HUES64 (cell line): ENCODE measurements at regions not wholly inside any gene's neighbourhood (a gene's known extent, or its start where the extent isn't known, plus 50 kb on each side); places are given as distances from the start of the nearest gene placed in this dataset.
"Not testable (repeated sequence)": the region's sequence is repeated elsewhere in the genome, so short reads cannot be mapped to it uniquely, and the experiment has no call there.

ENCODE experiments used
- H3K27ac ChIP-seq: 2 replicates; pipeline ENCODE4 v1.7.0; 2013; ENCODE audit warnings: low read depth, low read length, inconsistent platforms
- H3K27me3 ChIP-seq: 2 replicates; pipeline ENCODE4 v1.6.1; 2013; ENCODE audit warnings: mild to moderate bottlenecking, low read length; ENCODE audit not compliant: insufficient read depth
- H3K36me3 ChIP-seq: 2 replicates; pipeline ENCODE4 v1.6.1; 2013; ENCODE audit warnings: mild to moderate bottlenecking, low read length; ENCODE audit not compliant: insufficient read depth
- H3K4me1 ChIP-seq: 2 replicates; pipeline ENCODE4 v1.6.1; 2013; ENCODE audit warnings: mild to moderate bottlenecking, low read length, moderate library complexity; ENCODE audit not compliant: insufficient read depth
- H3K4me3 ChIP-seq: 2 replicates; pipeline ENCODE4 v1.5.1; 2013; ENCODE audit warnings: mild to moderate bottlenecking, low read length, moderate library complexity
- H3K9ac ChIP-seq: 2 replicates; pipeline ENCODE4 v1.6.1; 2013; ENCODE audit warnings: mild to moderate bottlenecking, low read depth, low read length
- H3K9me3 ChIP-seq: 2 replicates; pipeline ENCODE4 v1.6.1; 2013; ENCODE audit warnings: low read depth, low read length; ENCODE audit not compliant: insufficient read depth
- WGBS: fragments of 150-250, 120-280 bp; methylation state at CpG from one replicate; pipeline ENCODE4 v1.1.7; 2013; ENCODE audit warnings: missing lambda C conversion rate; 5-methylcytosine and 5-hydroxymethylcytosine counted together

GRCh38 chr21:31515253-31515652 is 144.2 kb upstream of the SOD1 start:
- Histone ChIP-seq H3K27ac (no peak overlapping the region), H3K9ac (no peak overlapping the region)

GRCh38 chr21:31514598-31514997 is 144.9 kb upstream of the SOD1 start:
- no peaks in the 10 kb centered on the region for H3K36me3 ChIP-seq
- H3K27ac ChIP-seq, result no peak overlapping the region
- peaks cover 26% of the 10 kb centered on the region for H3K4me1 ChIP-seq
- no peak overlapping the region for H3K4me3 ChIP-seq
- 43% methylated on average over 12 of the region's 12 CpGs for WGBS
- no peak overlapping the region for H3K9ac ChIP-seq
- no peaks in the 10 kb centered on the region for H3K27me3 ChIP-seq
- H3K9me3 ChIP-seq, result no peaks in the 10 kb centered on the region

More at GRCh38 chr21:31515253-31515652, 144.2 kb upstream of the SOD1 start:
- Histone ChIP-seq H3K4me1 (peaks cover 20% of the 10 kb centered on the region), H3K36me3 (no peaks in the 10 kb centered on the region), H3K4me3 (no peak overlapping the region), H3K9me3 (no peaks in the 10 kb centered on the region), H3K27me3 (no peaks in the 10 kb centered on the region)
- 88% methylated on average over 2 of the region's 2 CpGs for WGBS

GRCh38 chr21:31513541-31513940 is 146.0 kb upstream of the SOD1 start:
- not testable (repeated sequence) for H3K9ac ChIP-seq, H3K27ac ChIP-seq, H3K9me3 ChIP-seq, H3K36me3 ChIP-seq, H3K4me3 ChIP-seq, H3K27me3 ChIP-seq
- 91% methylated on average over 5 of the region's 5 CpGs for WGBS
- peaks cover 35% of the 10 kb centered on the region for H3K4me1 ChIP-seq

GRCh38 chr21:31511999-31512398 is 147.5 kb upstream of the SOD1 start:
- H3K27me3 ChIP-seq, result not testable (repeated sequence)
- WGBS, result 98% methylated on average over 4 of the region's 4 CpGs

GRCh38 chr21:31511258-31511657 is 148.2 kb upstream of the SOD1 start:
- no peak overlapping the region for H3K4me3 ChIP-seq
- WGBS, result 94% methylated on average over 7 of the region's 7 CpGs

More at GRCh38 chr21:31511999-31512398, 147.5 kb upstream of the SOD1 start:
- H3K9me3 ChIP-seq, H3K4me3 ChIP-seq, H3K36me3 ChIP-seq, H3K9ac ChIP-seq, H3K27ac ChIP-seq: not testable (repeated sequence)
- peaks cover 36% of the 10 kb centered on the region for H3K4me1 ChIP-seq

GRCh38 chr21:31509194-31510017 is 150.1 kb upstream of the SOD1 start:
- WGBS, result 71% methylated on average over 14 of the region's 14 CpGs
- Histone ChIP-seq H3K4me3 (no peak overlapping the region), H3K9me3 (no peaks in the 10 kb centered on the region), H3K27ac (no peak overlapping the region), H3K36me3 (no peaks in the 10 kb centered on the region), H3K9ac (no peak overlapping the region), H3K4me1 (peaks cover 34% of the 10 kb centered on the region), H3K27me3 (no peaks in the 10 kb centered on the region)

More at GRCh38 chr21:31511258-31511657, 148.2 kb upstream of the SOD1 start:
- no peaks in the 10 kb centered on the region for H3K36me3 ChIP-seq
- peaks cover 36% of the 10 kb centered on the region for H3K4me1 ChIP-seq
- H3K9ac ChIP-seq, result no peak overlapping the region
- no peaks in the 10 kb centered on the region for H3K27me3 ChIP-seq
- H3K27ac ChIP-seq, result no peak overlapping the region
- no peaks in the 10 kb centered on the region for H3K9me3 ChIP-seq

GRCh38 chr21:31505975-31506374 is 153.5 kb upstream of the SOD1 start:
- Histone ChIP-seq H3K27ac (no peak overlapping the region), H3K9me3 (no peaks in the 10 kb centered on the region), H3K27me3 (no peaks in the 10 kb centered on the region), H3K4me1 (peaks cover 25% of the 10 kb centered on the region), H3K4me3 (no peak overlapping the region), H3K36me3 (no peaks in the 10 kb centered on the region), H3K9ac (no peak overlapping the region)
- 55% methylated on average over 7 of the region's 7 CpGs for WGBS

- H3K36me3 ChIP-seq, result no peaks in the 10 kb centered on the region
- H3K9ac ChIP-seq, result no peak overlapping the region
- H3K9me3 ChIP-seq, result no peaks in the 10 kb centered on the region
- WGBS, result 91% methylated on average over 3 of the region's 3 CpGs
- peaks cover 14% of the 10 kb centered on the region for H3K4me1 ChIP-seq
- no peak overlapping the region for H3K27ac ChIP-seq
- no peaks in the 10 kb centered on the region for H3K27me3 ChIP-seq
- H3K4me3 ChIP-seq, result no peak overlapping the region
These were observed 155.6 kb upstream of the SOD1 start for GRCh38 chr21:31503939-31504338.

- Histone ChIP-seq H3K27ac (no peak overlapping the region), H3K9ac (no peak overlapping the region), H3K36me3 (no peaks in the 10 kb centered on the region), H3K4me1 (peaks cover 10% of the 10 kb centered on the region; the same call in 1 of the 2 replicates), H3K4me3 (no peak overlapping the region), H3K27me3 (no peaks in the 10 kb centered on the region), H3K9me3 (no peaks in the 10 kb centered on the region)
- WGBS, result 84% methylated on average over 2 of the region's 2 CpGs
These were observed 156.0 kb upstream of the SOD1 start for GRCh38 chr21:31503467-31503866.

- H3K27me3 ChIP-seq, result no peaks in the 10 kb centered on the region
- no peak overlapping the region for H3K9ac ChIP-seq
- H3K4me1 ChIP-seq, result peaks cover 10% of the 10 kb centered on the region; the same call in 1 of the 2 replicates
- no peaks in the 10 kb centered on the region for H3K36me3 ChIP-seq
- no peaks in the 10 kb centered on the region for H3K9me3 ChIP-seq
- no peak overlapping the region for H3K4me3 ChIP-seq
- 95% methylated on average over 10 of the region's 10 CpGs for WGBS
- no peak overlapping the region for H3K27ac ChIP-seq
These were observed 156.9 kb upstream of the SOD1 start for GRCh38 chr21:31502537-31503143.

GRCh38 chr21:31501926-31502325 is 157.6 kb upstream of the SOD1 start:
- H3K27ac ChIP-seq, result no peak overlapping the region
- WGBS, result 95% methylated on average over 5 of the region's 5 CpGs
- no peaks in the 10 kb centered on the region for H3K36me3 ChIP-seq
- no peaks in the 10 kb centered on the region for H3K27me3 ChIP-seq
- peaks cover 10% of the 10 kb centered on the region; the same call in 1 of the 2 replicates for H3K4me1 ChIP-seq
- H3K9ac ChIP-seq, result no peak overlapping the region
- H3K4me3 ChIP-seq, result no peak overlapping the region
- H3K9me3 ChIP-seq, result no peaks in the 10 kb centered on the region
